Esophagus muscularis mucosa (tissue), 3 donors: ENCODE measurements at regions not wholly inside any gene's neighbourhood (a gene's known extent, or its start where the extent isn't known, plus 50 kb on each side); places are given as distances from the start of the nearest gene placed in this dataset.

Experiments
- POLR2AphosphoS5 ChIP-seq, 2 donors: sonication (generic); formaldehyde crosslinking; IDR thresholded peaks; one replicate each; pipeline ENCODE4 v1.6.1; 2017; ENCODE audit warnings: antibody characterized with exemption in 2 of 2
- TF ChIP-seq, protein P1 (sequence below), 3 experiments: fragments of 200-600 bp in 2 of 3; fragments of 450-650 bp in 1 of 3; sonication (generic) in 2 of 3; IDR thresholded peaks; one replicate each; pipeline ENCODE4 v1.5.1; 2017 to 2019; ENCODE audit warnings: antibody characterized with exemption in 3 of 3, mild to moderate bottlenecking in 2 of 3, moderate library complexity in 1 of 3

- TF ChIP-seq, protein P1, sequence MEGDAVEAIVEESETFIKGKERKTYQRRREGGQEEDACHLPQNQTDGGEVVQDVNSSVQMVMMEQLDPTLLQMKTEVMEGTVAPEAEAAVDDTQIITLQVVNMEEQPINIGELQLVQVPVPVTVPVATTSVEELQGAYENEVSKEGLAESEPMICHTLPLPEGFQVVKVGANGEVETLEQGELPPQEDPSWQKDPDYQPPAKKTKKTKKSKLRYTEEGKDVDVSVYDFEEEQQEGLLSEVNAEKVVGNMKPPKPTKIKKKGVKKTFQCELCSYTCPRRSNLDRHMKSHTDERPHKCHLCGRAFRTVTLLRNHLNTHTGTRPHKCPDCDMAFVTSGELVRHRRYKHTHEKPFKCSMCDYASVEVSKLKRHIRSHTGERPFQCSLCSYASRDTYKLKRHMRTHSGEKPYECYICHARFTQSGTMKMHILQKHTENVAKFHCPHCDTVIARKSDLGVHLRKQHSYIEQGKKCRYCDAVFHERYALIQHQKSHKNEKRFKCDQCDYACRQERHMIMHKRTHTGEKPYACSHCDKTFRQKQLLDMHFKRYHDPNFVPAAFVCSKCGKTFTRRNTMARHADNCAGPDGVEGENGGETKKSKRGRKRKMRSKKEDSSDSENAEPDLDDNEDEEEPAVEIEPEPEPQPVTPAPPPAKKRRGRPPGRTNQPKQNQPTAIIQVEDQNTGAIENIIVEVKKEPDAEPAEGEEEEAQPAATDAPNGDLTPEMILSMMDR (IDR thresholded peaks at IDR 0.05), result no peak
- TF ChIP-seq POLR2AphosphoS5 (IDR thresholded peaks at IDR 0.05), result no peak
Measured at GRCh38 chr12:74770552-74770951, 232.9 kb downstream of the ATXN7L3B start.
